ENCODE measurements at regions not wholly inside any gene's neighbourhood (a gene's known extent, or its start where the extent isn't known, plus 50 kb on each side); places are given as distances from the start of the nearest gene placed in this dataset.

- H3K27ac ChIP-seq (ENCODE audit: low read depth) = no peak overlapping the region
- DNase-seq (ENCODE audit: extremely low spot score) = no peak
- no peak overlapping the region for H3K4me3 ChIP-seq (ENCODE audit: low read depth, low read length)
- H3K4me1 ChIP-seq (ENCODE audit: insufficient read depth) = no peaks in the 10 kb centered on the region
- 63% methylated on average over 2 of the region's 2 CpGs for WGBS
- H3K36me3 ChIP-seq (ENCODE audit: insufficient read depth) = no peaks in the 10 kb centered on the region
Measured at GRCh38 chr6:113383701-113384100, 473.4 kb upstream of the MARCKS start.

GRCh38 chr6:113385020-113385431 lies 472.1 kb upstream of the MARCKS start:
- DNase-seq (ENCODE audit: extremely low spot score) = no peak
- 56% methylated on average over 2 of the region's 2 CpGs for WGBS

GRCh38 chr6:113388996-113389395 lies 468.1 kb upstream of the MARCKS start:
- Histone ChIP-seq H3K36me3 (ENCODE audit: insufficient read depth) (peaks cover 1% of the 10 kb centered on the region), H3K27ac (ENCODE audit: low read depth) (no peak overlapping the region), H3K4me3 (ENCODE audit: low read depth, low read length) (no peak overlapping the region), H3K4me1 (ENCODE audit: insufficient read depth) (no peaks in the 10 kb centered on the region)
- 82% methylated on average over 2 of the region's 2 CpGs for WGBS
- no peak for DNase-seq (ENCODE audit: extremely low spot score)

More at GRCh38 chr6:113385020-113385431, 472.1 kb upstream of the MARCKS start:
- Histone ChIP-seq H3K4me1 (ENCODE audit: insufficient read depth) (no peaks in the 10 kb centered on the region), H3K4me3 (ENCODE audit: low read depth, low read length) (no peak overlapping the region), H3K27ac (ENCODE audit: low read depth) (no peak overlapping the region), H3K36me3 (ENCODE audit: insufficient read depth) (no peaks in the 10 kb centered on the region)

- Histone ChIP-seq H3K4me3 (ENCODE audit: low read depth, low read length) (no peak overlapping the region), H3K27ac (ENCODE audit: low read depth) (no peak overlapping the region), H3K36me3 (ENCODE audit: insufficient read depth) (peaks cover 1% of the 10 kb centered on the region), H3K4me1 (ENCODE audit: insufficient read depth) (no peaks in the 10 kb centered on the region)
- 92% methylated on average over 3 of the region's 3 CpGs for WGBS
- no peak for DNase-seq (ENCODE audit: extremely low spot score)
Measured at GRCh38 chr6:113392551-113393055, 464.5 kb upstream of the MARCKS start.

GRCh38 chr6:113394216-113394615 lies 462.9 kb upstream of the MARCKS start:
- Histone ChIP-seq H3K36me3 (ENCODE audit: insufficient read depth) (peaks cover 1% of the 10 kb centered on the region), H3K4me1 (ENCODE audit: insufficient read depth) (no peaks in the 10 kb centered on the region)
- DNase-seq (ENCODE audit: extremely low spot score) = no peak

GRCh38 chr6:113394729-113395128 lies 462.4 kb upstream of the MARCKS start:
- 98% methylated on average over 2 of the region's 2 CpGs for WGBS

More at GRCh38 chr6:113394216-113394615, 462.9 kb upstream of the MARCKS start:
- 89% methylated on average over 4 of the region's 4 CpGs for WGBS
- no peak overlapping the region for H3K4me3 ChIP-seq (ENCODE audit: low read depth, low read length)
- no peak overlapping the region for H3K27ac ChIP-seq (ENCODE audit: low read depth)

GRCh38 chr6:113396730-113397129 lies 460.4 kb upstream of the MARCKS start:
- no peaks in the 10 kb centered on the region for H3K4me1 ChIP-seq (ENCODE audit: insufficient read depth)
- WGBS = 38% methylated on average over 2 of the region's 2 CpGs

More at GRCh38 chr6:113394729-113395128, 462.4 kb upstream of the MARCKS start:
- Histone ChIP-seq H3K4me3 (ENCODE audit: low read depth, low read length) (no peak overlapping the region), H3K4me1 (ENCODE audit: insufficient read depth) (no peaks in the 10 kb centered on the region), H3K27ac (ENCODE audit: low read depth) (no peak overlapping the region), H3K36me3 (ENCODE audit: insufficient read depth) (peaks cover 1% of the 10 kb centered on the region)
- no peak for DNase-seq (ENCODE audit: extremely low spot score)

GRCh38 chr6:113397236-113397635 lies 459.9 kb upstream of the MARCKS start:
- Histone ChIP-seq H3K4me3 (ENCODE audit: low read depth, low read length) (no peak overlapping the region), H3K36me3 (ENCODE audit: insufficient read depth) (peaks cover 1% of the 10 kb centered on the region), H3K27ac (ENCODE audit: low read depth) (no peak overlapping the region), H3K4me1 (ENCODE audit: insufficient read depth) (no peaks in the 10 kb centered on the region)
- WGBS = 46% methylated on average over 3 of the region's 3 CpGs
- no peak for DNase-seq (ENCODE audit: extremely low spot score)

More at GRCh38 chr6:113396730-113397129, 460.4 kb upstream of the MARCKS start:
- Histone ChIP-seq H3K27ac (ENCODE audit: low read depth) (no peak overlapping the region), H3K36me3 (ENCODE audit: insufficient read depth) (peaks cover 1% of the 10 kb centered on the region), H3K4me3 (ENCODE audit: low read depth, low read length) (no peak overlapping the region)
- no peak for DNase-seq (ENCODE audit: extremely low spot score)

GRCh38 chr6:113401231-113401630 lies 455.9 kb upstream of the MARCKS start:
- no peak for DNase-seq (ENCODE audit: extremely low spot score)
- Histone ChIP-seq H3K4me3 (ENCODE audit: low read depth, low read length) (no peak overlapping the region), H3K4me1 (ENCODE audit: insufficient read depth) (no peaks in the 10 kb centered on the region), H3K27ac (ENCODE audit: low read depth) (no peak overlapping the region), H3K36me3 (ENCODE audit: insufficient read depth) (no peaks in the 10 kb centered on the region)
- WGBS = 81% methylated on average over 2 of the region's 2 CpGs

- WGBS = 91% methylated on average over 1 of the region's 1 CpG
- Histone ChIP-seq H3K36me3 (ENCODE audit: insufficient read depth) (no peaks in the 10 kb centered on the region), H3K4me3 (ENCODE audit: low read depth, low read length) (no peak overlapping the region), H3K4me1 (ENCODE audit: insufficient read depth) (no peaks in the 10 kb centered on the region), H3K27ac (ENCODE audit: low read depth) (no peak overlapping the region)
- no peak for DNase-seq (ENCODE audit: extremely low spot score)
Measured at GRCh38 chr6:113402544-113402943, 454.6 kb upstream of the MARCKS start.

GRCh38 chr6:113403966-113404595 lies 453.1 kb upstream of the MARCKS start:
- DNase-seq (ENCODE audit: extremely low spot score) = peak; percentile 43
- Histone ChIP-seq H3K36me3 (ENCODE audit: insufficient read depth) (no peaks in the 10 kb centered on the region), H3K4me3 (ENCODE audit: low read depth, low read length) (no peak overlapping the region), H3K4me1 (ENCODE audit: insufficient read depth) (no peaks in the 10 kb centered on the region), H3K27ac (ENCODE audit: low read depth) (no peak overlapping the region)
- WGBS = 59% methylated on average over 6 of the region's 6 CpGs

- no peaks in the 10 kb centered on the region for H3K4me1 ChIP-seq (ENCODE audit: insufficient read depth)
- no peak overlapping the region for H3K27ac ChIP-seq (ENCODE audit: low read depth)
- H3K4me3 ChIP-seq (ENCODE audit: low read depth, low read length) = no peak overlapping the region
- no peaks in the 10 kb centered on the region for H3K36me3 ChIP-seq (ENCODE audit: insufficient read depth)
- DNase-seq (ENCODE audit: extremely low spot score) = no peak
Measured at GRCh38 chr6:113405326-113406047, 451.7 kb upstream of the MARCKS start.

- WGBS = 85% methylated on average over 4 of the region's 4 CpGs
Measured at GRCh38 chr6:113406048-113406695, 451.0 kb upstream of the MARCKS start.

GRCh38 chr6:113411011-113411410 lies 446.1 kb upstream of the MARCKS start:
- DNase-seq (ENCODE audit: extremely low spot score) = no peak
- no peaks in the 10 kb centered on the region for H3K4me1 ChIP-seq (ENCODE audit: insufficient read depth)
- no peak overlapping the region for H3K4me3 ChIP-seq (ENCODE audit: low read depth, low read length)
- no peak overlapping the region for H3K27ac ChIP-seq (ENCODE audit: low read depth)
- no peaks in the 10 kb centered on the region for H3K36me3 ChIP-seq (ENCODE audit: insufficient read depth)

More at GRCh38 chr6:113406048-113406695, 451.0 kb upstream of the MARCKS start:
- Histone ChIP-seq H3K4me1 (ENCODE audit: insufficient read depth) (no peaks in the 10 kb centered on the region), H3K27ac (ENCODE audit: low read depth) (no peak overlapping the region), H3K4me3 (ENCODE audit: low read depth, low read length) (no peak overlapping the region), H3K36me3 (ENCODE audit: insufficient read depth) (no peaks in the 10 kb centered on the region)
- DNase-seq (ENCODE audit: extremely low spot score) = no peak
